ENCODE measurements at regions not wholly inside any gene's neighbourhood (a gene's known extent, or its start where the extent isn't known, plus 50 kb on each side); places are given as distances from the start of the nearest gene placed in this dataset.

- TF ChIP-seq FOXK2 (IDR thresholded peaks at IDR 0.05) (no peak), ZNF384 (IDR thresholded peaks at IDR 0.05) (no peak), SUZ12 (IDR thresholded peaks at IDR 0.05) (no peak), FOXA1 (IDR thresholded peaks at IDR 0.05) (no peak), ELF4 (IDR thresholded peaks at IDR 0.05) (no peak), HDGF (IDR thresholded peaks at IDR 0.05; ENCODE audit: borderline replicate concordance) (no peak), BHLHE40 (IDR thresholded peaks at IDR 0.05; ENCODE audit: borderline replicate concordance) (no peak), PKNOX1 (IDR thresholded peaks at IDR 0.05) (no peak)
Measured at GRCh38 chr11:39425226-39425625, 2034.2 kb downstream of the LRRC4C start.
